ENCODE measurements at regions not wholly inside any gene's neighbourhood (a gene's known extent, or its start where the extent isn't known, plus 50 kb on each side); places are given as distances from the start of the nearest gene placed in this dataset.

GRCh38 chr16:65181071-65181561 lies 59.3 kb upstream of the CDH11 start (continued):
- TF ChIP-seq CHD7 (IDR thresholded peaks at IDR 0.05; ENCODE audit: insufficient replicate concordance, low read length): no peak
- no peak for TF ChIP-seq ASH2L (IDR thresholded peaks at IDR 0.05; ENCODE audit: low read length)
- no peak for TF ChIP-seq MAFK (IDR thresholded peaks at IDR 0.05; ENCODE audit: low read depth, low read length)
- no peak for TF ChIP-seq SP2 (IDR thresholded peaks at IDR 0.05; ENCODE audit: low read length)
- no peak for TF ChIP-seq GABPA (IDR thresholded peaks at IDR 0.05; ENCODE audit: borderline replicate concordance, insufficient read depth, low read length)
- no peak for TF ChIP-seq CTCF (IDR thresholded peaks at IDR 0.05; ENCODE audit: control extremely low read depth in 1 of 3, insufficient read depth in 1 of 3, low read depth in 1 of 3, low read length in 3 of 3)
- TF ChIP-seq CEBPB (IDR thresholded peaks at IDR 0.05; ENCODE audit: low read depth, low read length): no peak
- no peak for TF ChIP-seq KDM4A (IDR thresholded peaks at IDR 0.05; ENCODE audit: low read depth, low read length, severe bottlenecking)
- TF ChIP-seq HDAC2 (IDR thresholded peaks at IDR 0.05; ENCODE audit: borderline replicate concordance in 1 of 2, low read depth in 2 of 2, low read length in 2 of 2): no peak

Data from H1 (cell line).